WTC11 (cell line): ENCODE measurements at regions not wholly inside any gene's neighbourhood (a gene's known extent, or its start where the extent isn't known, plus 50 kb on each side); places are given as distances from the start of the nearest gene placed in this dataset.

Experiments used
- ATF1 ChIP-seq: sonication (generic); formaldehyde crosslinking; IDR thresholded peaks from 2 replicates; pipeline ENCODE4 v1.8.1; 2023; ENCODE audit warnings: mild to moderate bottlenecking, moderate library complexity, missing genetic modification reagents
- ATF3 ChIP-seq: sonication (generic); formaldehyde crosslinking; conservative IDR thresholded peaks from 2 replicates; pipeline ENCODE4 v1.8.1; 2022; ENCODE audit warnings: mild to moderate bottlenecking, missing genetic modification reagents
- CTCF ChIP-seq: fragments of 200-600 bp; IDR thresholded peaks from 2 replicates; pipeline ENCODE4 v1.8.0; 2022; ENCODE audit warnings: antibody characterized with exemption
- HMGXB4 ChIP-seq: sonication (generic); formaldehyde crosslinking; IDR thresholded peaks from 2 replicates; pipeline ENCODE4 v1.8.1; 2023; ENCODE audit warnings: mild to moderate bottlenecking, moderate library complexity, missing genetic modification reagents
- NFE2L1 ChIP-seq: sonication (generic); formaldehyde crosslinking; IDR thresholded peaks from 2 replicates; pipeline ENCODE4 v1.8.1; 2023; ENCODE audit warnings: missing genetic modification reagents
- NR3C1 ChIP-seq: sonication (generic); formaldehyde crosslinking; conservative IDR thresholded peaks from 2 replicates; pipeline ENCODE4 v1.8.1; 2023; ENCODE audit warnings: low read depth, mild to moderate bottlenecking, missing genetic modification reagents
- TEAD1 ChIP-seq: sonication (generic); formaldehyde crosslinking; IDR thresholded peaks from 2 replicates; pipeline ENCODE4 v1.8.0; 2022; ENCODE audit warnings: mild to moderate bottlenecking, missing genetic modification reagents
- TEAD4 ChIP-seq: sonication (generic); formaldehyde crosslinking; IDR thresholded peaks from 2 replicates; pipeline ENCODE4 v1.8.0; 2022; ENCODE audit warnings: mild to moderate bottlenecking, missing genetic modification reagents
- ZNF416 ChIP-seq: fragments of 250-450 bp; sonication (Bioruptor Pico); IDR thresholded peaks from 2 replicates; pipeline ENCODE4 v1.9.0; 2021; ENCODE audit warnings: mild to moderate bottlenecking, inconsistent platforms
- TF ChIP-seq, protein P1 (sequence below): sonication (generic); formaldehyde crosslinking; IDR thresholded peaks from 2 replicates; pipeline ENCODE4 v1.8.0; 2022; ENCODE audit warnings: mild to moderate bottlenecking, missing genetic modification reagents
- TF ChIP-seq, protein P2 (sequence below): sonication (generic); formaldehyde crosslinking; IDR thresholded peaks from 2 replicates; pipeline ENCODE4 v1.8.1; 2022; ENCODE audit warnings: low read depth, missing genetic modification reagents, borderline replicate concordance
- TF ChIP-seq, protein P3 (sequence below): sonication (generic); formaldehyde crosslinking; IDR thresholded peaks from 2 replicates; pipeline ENCODE4 v1.8.1; 2022; ENCODE audit warnings: missing genetic modification reagents, borderline replicate concordance

DNA sequence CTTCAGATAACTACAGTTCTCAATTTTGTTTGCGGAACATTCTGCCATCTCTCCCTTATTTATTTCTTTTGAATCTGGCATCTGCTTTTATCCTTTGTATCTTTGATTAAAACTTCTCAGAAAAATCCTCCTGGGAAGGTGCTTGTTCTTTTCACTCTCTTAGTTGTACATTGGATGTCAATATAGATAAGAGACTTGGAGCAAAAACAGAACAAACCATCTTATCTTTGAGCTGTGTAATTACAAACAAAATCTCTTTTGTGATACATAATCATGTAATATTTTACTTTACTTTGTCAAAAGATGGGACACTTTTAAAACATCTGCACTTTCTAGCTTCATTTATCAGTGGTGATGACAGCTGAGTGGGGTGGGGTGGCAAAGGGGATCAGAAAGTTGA lies 307.2 kb upstream of the LYPLAL1 start:
- TF ChIP-seq, protein P1, sequence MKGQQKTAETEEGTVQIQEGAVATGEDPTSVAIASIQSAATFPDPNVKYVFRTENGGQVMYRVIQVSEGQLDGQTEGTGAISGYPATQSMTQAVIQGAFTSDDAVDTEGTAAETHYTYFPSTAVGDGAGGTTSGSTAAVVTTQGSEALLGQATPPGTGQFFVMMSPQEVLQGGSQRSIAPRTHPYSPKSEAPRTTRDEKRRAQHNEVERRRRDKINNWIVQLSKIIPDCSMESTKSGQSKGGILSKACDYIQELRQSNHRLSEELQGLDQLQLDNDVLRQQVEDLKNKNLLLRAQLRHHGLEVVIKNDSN (CRISPR knock-in tag) = no peak
- TF ChIP-seq CTCF = no peak
- TF ChIP-seq, protein P2, sequence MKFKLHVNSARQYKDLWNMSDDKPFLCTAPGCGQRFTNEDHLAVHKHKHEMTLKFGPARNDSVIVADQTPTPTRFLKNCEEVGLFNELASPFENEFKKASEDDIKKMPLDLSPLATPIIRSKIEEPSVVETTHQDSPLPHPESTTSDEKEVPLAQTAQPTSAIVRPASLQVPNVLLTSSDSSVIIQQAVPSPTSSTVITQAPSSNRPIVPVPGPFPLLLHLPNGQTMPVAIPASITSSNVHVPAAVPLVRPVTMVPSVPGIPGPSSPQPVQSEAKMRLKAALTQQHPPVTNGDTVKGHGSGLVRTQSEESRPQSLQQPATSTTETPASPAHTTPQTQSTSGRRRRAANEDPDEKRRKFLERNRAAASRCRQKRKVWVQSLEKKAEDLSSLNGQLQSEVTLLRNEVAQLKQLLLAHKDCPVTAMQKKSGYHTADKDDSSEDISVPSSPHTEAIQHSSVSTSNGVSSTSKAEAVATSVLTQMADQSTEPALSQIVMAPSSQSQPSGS (CRISPR knock-in tag) = no peak
- TF ChIP-seq TEAD4 (CRISPR knock-in tag) = no peak
- TF ChIP-seq, protein P3, sequence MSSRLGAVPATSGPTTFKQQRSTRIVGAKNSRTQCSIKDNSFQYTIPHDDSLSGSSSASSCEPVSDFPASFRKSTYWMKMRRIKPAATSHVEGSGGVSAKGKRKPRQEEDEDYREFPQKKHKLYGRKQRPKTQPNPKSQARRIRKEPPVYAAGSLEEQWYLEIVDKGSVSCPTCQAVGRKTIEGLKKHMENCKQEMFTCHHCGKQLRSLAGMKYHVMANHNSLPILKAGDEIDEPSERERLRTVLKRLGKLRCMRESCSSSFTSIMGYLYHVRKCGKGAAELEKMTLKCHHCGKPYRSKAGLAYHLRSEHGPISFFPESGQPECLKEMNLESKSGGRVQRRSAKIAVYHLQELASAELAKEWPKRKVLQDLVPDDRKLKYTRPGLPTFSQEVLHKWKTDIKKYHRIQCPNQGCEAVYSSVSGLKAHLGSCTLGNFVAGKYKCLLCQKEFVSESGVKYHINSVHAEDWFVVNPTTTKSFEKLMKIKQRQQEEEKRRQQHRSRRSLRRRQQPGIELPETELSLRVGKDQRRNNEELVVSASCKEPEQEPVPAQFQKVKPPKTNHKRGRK = no peak
- no peak for TF ChIP-seq NFE2L1 (CRISPR knock-in tag)
- TF ChIP-seq NR3C1 = no peak
- no peak for TF ChIP-seq HMGXB4 (CRISPR knock-in tag)
- no peak for TF ChIP-seq ATF3 (CRISPR knock-in tag)
- no peak for TF ChIP-seq ATF1
- TF ChIP-seq TEAD1 (CRISPR knock-in tag) = no peak
- TF ChIP-seq ZNF416 (CRISPR knock-in tag) = no peak
